ENCODE measurements at regions not wholly inside any gene's neighbourhood (a gene's known extent, or its start where the extent isn't known, plus 50 kb on each side); places are given as distances from the start of the nearest gene placed in this dataset.

- peaks cover 0 to 4% of the 10 kb centered on the region in 2 donors for H3K9me3 ChIP-seq (replicated peaks in 1 of 2; ENCODE audit: control insufficient read depth in 1 of 2, insufficient read depth in 1 of 2, low read length in 2 of 2)
- no peaks in the 10 kb centered on the region for H3K4me1 ChIP-seq (ENCODE audit: control insufficient read depth in 1 of 2, insufficient read depth in 2 of 2, low read length in 2 of 2)
- Mint-ChIP-seq H3K27me3 (ENCODE audit: low read depth in 3 of 3) (no peaks in the 10 kb centered on the region), H3K4me3 (no peak overlapping the region), H3K27ac (no peak overlapping the region), H3K36me3 (no peaks in the 10 kb centered on the region), H3K9me3 (peaks cover 2 to 18% (median 5%) of the 10 kb centered on the region in 7 donors), H3K4me1 (no peaks in the 10 kb centered on the region)
- no peak overlapping the region for H3K4me2 ChIP-seq (replicated peaks; ENCODE audit: extremely low read depth, low read length, poor library complexity, severe bottlenecking)
- no peaks in the 10 kb centered on the region for H3K36me3 ChIP-seq (replicated peaks in 1 of 2; ENCODE audit: control insufficient read depth in 1 of 2, insufficient read depth in 2 of 2, low read length in 2 of 2)
- H3K79me2 ChIP-seq (ENCODE audit: insufficient read depth, low read length), result no peaks in the 10 kb centered on the region
- no peak overlapping the region for H3K4me3 ChIP-seq (replicated peaks in 1 of 3; ENCODE audit: low read depth in 2 of 3, low read length in 3 of 3)
- H4K20me1 ChIP-seq (ENCODE audit: insufficient read depth, low read length), result no peaks in the 10 kb centered on the region
- intact Hi-C loops (cut with micrococcal nuclease), result no loop called here
- H2AFZ ChIP-seq (ENCODE audit: insufficient read depth, low read depth, low read length, poor library complexity, severe bottlenecking), result no peak overlapping the region
- H3K9ac ChIP-seq (ENCODE audit: insufficient read depth, low read length, poor library complexity, severe bottlenecking), result no peak overlapping the region
- no peak for TF ChIP-seq CTCF (IDR thresholded peaks at IDR 0.05)
- DNase-seq, result no peak
- H3K27me3 ChIP-seq (ENCODE audit: control insufficient read depth in 2 of 2, insufficient read depth in 2 of 2, low read length in 2 of 2), result no peaks in the 10 kb centered on the region
- H3K27ac ChIP-seq (ENCODE audit: low read depth in 1 of 2, low read length in 2 of 2), result no peak overlapping the region
Measured at GRCh38 chr2:15076668-15077067, 444.2 kb downstream of the LRATD1 start.

GRCh38 chr2:15081356-15081755 is 448.8 kb downstream of the LRATD1 start:
- Histone ChIP-seq H3K79me2 (ENCODE audit: insufficient read depth, low read length) (no peaks in the 10 kb centered on the region), H3K4me2 (replicated peaks; ENCODE audit: extremely low read depth, low read length, poor library complexity, severe bottlenecking) (no peak overlapping the region), H3K36me3 (replicated peaks in 1 of 2; ENCODE audit: control insufficient read depth in 1 of 2, insufficient read depth in 2 of 2, low read length in 2 of 2) (no peaks in the 10 kb centered on the region), H2AFZ (ENCODE audit: insufficient read depth, low read depth, low read length, poor library complexity, severe bottlenecking) (no peak overlapping the region), H3K4me3 (replicated peaks in 1 of 3; ENCODE audit: low read depth in 2 of 3, low read length in 3 of 3) (no peak overlapping the region), H3K27me3 (ENCODE audit: control insufficient read depth in 2 of 2, insufficient read depth in 2 of 2, low read length in 2 of 2) (no peaks in the 10 kb centered on the region), H3K9me3 (replicated peaks in 1 of 2; ENCODE audit: control insufficient read depth in 1 of 2, insufficient read depth in 1 of 2, low read length in 2 of 2) (peaks cover 0 to 17% of the 10 kb centered on the region in 2 donors), H3K27ac (ENCODE audit: low read depth in 1 of 2, low read length in 2 of 2) (no peak overlapping the region), H4K20me1 (ENCODE audit: insufficient read depth, low read length) (no peaks in the 10 kb centered on the region), H3K4me1 (ENCODE audit: control insufficient read depth in 1 of 2, insufficient read depth in 2 of 2, low read length in 2 of 2) (no peaks in the 10 kb centered on the region), H3K9ac (ENCODE audit: insufficient read depth, low read length, poor library complexity, severe bottlenecking) (no peak overlapping the region)
- no peak for TF ChIP-seq CTCF (IDR thresholded peaks at IDR 0.05)
- H3K36me3 Mint-ChIP-seq, result no peaks in the 10 kb centered on the region
- peaks cover 2 to 15% (median 9%) of the 10 kb centered on the region in 7 donors for H3K9me3 Mint-ChIP-seq
- intact Hi-C loops (cut with micrococcal nuclease), result no loop called here
- 92% methylated on average over 2 of the region's 6 CpGs for WGBS (ENCODE audit: insufficient coverage)
- no peak overlapping the region for H3K4me3 Mint-ChIP-seq
- no peaks in the 10 kb centered on the region for H3K27me3 Mint-ChIP-seq (ENCODE audit: low read depth in 3 of 3)
- DNase-seq, result no peak
- H3K4me1 Mint-ChIP-seq, result no peaks in the 10 kb centered on the region
- no peak overlapping the region for H3K27ac Mint-ChIP-seq
